ENCODE measurements at regions not wholly inside any gene's neighbourhood (a gene's known extent, or its start where the extent isn't known, plus 50 kb on each side); places are given as distances from the start of the nearest gene placed in this dataset.

- H3K27me3 ChIP-seq, result peaks cover 0 to 4% (median 0%) of the 10 kb centered on the region in 7 donors
- H3K9me3 ChIP-seq, result no peaks in the 10 kb centered on the region
- intact Hi-C loops (cut with DNase I), result loop anchor here in 1 of 10 donors (10.0 kb wide), 1 partner anchor 215 kb away; no protein-coding TSS in a partner anchor
- WGBS, 2 donors, result 80 to 89% methylated on average over 3 of the region's 3 CpGs
- DNase-seq (no peak), ATAC-seq (no peak)
- TF ChIP-seq CTCF (IDR thresholded peaks at IDR 0.05), result no peak
- H3K36me3 ChIP-seq, result no peaks in the 10 kb centered on the region
- no peak overlapping the region for H3K27ac ChIP-seq
- no peak overlapping the region for H3K4me3 ChIP-seq
- peaks cover 0 to 12% (median 3%) of the 10 kb centered on the region in 9 donors for H3K4me1 ChIP-seq
Measured at GRCh38 chr19:30900051-30900450, 449.2 kb downstream of the TSHZ3 start.

- intact Hi-C loops (cut with DNase I), result no loop called here
- H3K36me3 ChIP-seq, result no peaks in the 10 kb centered on the region
- no peaks in the 10 kb centered on the region for H3K9me3 ChIP-seq
- ATAC-seq (peak in 1 of 8 donors; percentile 26), DNase-seq (no peak)
- WGBS, 2 donors, result 70% methylated on average over 5 of the region's 5 CpGs
- H3K27me3 ChIP-seq, result peaks cover 0 to 3% (median 0%) of the 10 kb centered on the region in 7 donors
- H3K4me3 ChIP-seq, result no peak overlapping the region
- peaks cover 0 to 12% (median 3%) of the 10 kb centered on the region in 9 donors for H3K4me1 ChIP-seq
- TF ChIP-seq CTCF (IDR thresholded peaks at IDR 0.05), result no peak
- no peak overlapping the region for H3K27ac ChIP-seq
Measured at GRCh38 chr19:30898353-30899103, 450.7 kb downstream of the TSHZ3 start.

GRCh38 chr19:30897553-30897952 is 451.7 kb downstream of the TSHZ3 start:
- Histone ChIP-seq H3K36me3 (no peaks in the 10 kb centered on the region), H3K9me3 (no peaks in the 10 kb centered on the region), H3K27ac (no peak overlapping the region), H3K4me3 (no peak overlapping the region), H3K27me3 (no peaks in the 10 kb centered on the region), H3K4me1 (peaks cover 0 to 12% (median 3%) of the 10 kb centered on the region in 9 donors)
- no peak for DNase-seq
- 89% methylated on average over 7 of the region's 7 CpGs for WGBS, 2 donors
- intact Hi-C loops (cut with DNase I), result no loop called here
- no peak for ATAC-seq
- no peak for TF ChIP-seq CTCF (IDR thresholded peaks at IDR 0.05)

- peak in 4 of 8 donors; percentile 25 to 36 (median 32) for ATAC-seq
- Histone ChIP-seq H3K27me3 (no peaks in the 10 kb centered on the region), H3K27ac (peak overlapping the region in 1 of 10 donors; percentile 51), H3K36me3 (no peaks in the 10 kb centered on the region), H3K4me3 (no peak overlapping the region), H3K4me1 (peaks cover 0 to 12% (median 3%) of the 10 kb centered on the region in 9 donors), H3K9me3 (no peaks in the 10 kb centered on the region)
- WGBS, 2 donors, result 90 to 92% methylated on average over 3 of the region's 3 CpGs
- DNase-seq, result no peak
- intact Hi-C loops (cut with DNase I), result no loop called here
- no peak for TF ChIP-seq CTCF (IDR thresholded peaks at IDR 0.05)
Measured at GRCh38 chr19:30897034-30897433, 452.2 kb downstream of the TSHZ3 start.
